GM23338 (cell line): ENCODE measurements at regions not wholly inside any gene's neighbourhood (a gene's known extent, or its start where the extent isn't known, plus 50 kb on each side); places are given as distances from the start of the nearest gene placed in this dataset.

Experiments used
- CREB1 ChIP-seq: fragments of 250-450 bp; sonication (Bioruptor Pico); IDR thresholded peaks from 2 replicates; pipeline ENCODE4 v1.5.0; 2020; ENCODE audit warnings: low read depth, mild to moderate bottlenecking, moderate library complexity
- EZH2 ChIP-seq: fragments of 200-600 bp; sonication (generic); IDR thresholded peaks from one replicate; pipeline ENCODE4 v1.8.0; 2017; ENCODE audit warnings: antibody characterized with exemption, mild to moderate bottlenecking, low read depth; ENCODE audit not compliant: unreplicated experiment
- EZH2phosphoT487 ChIP-seq: fragments of 200-600 bp; sonication (generic); IDR thresholded peaks from one replicate; pipeline ENCODE4 v1.8.1; 2018; ENCODE audit warnings: antibody characterized with exemption; ENCODE audit not compliant: unreplicated experiment
- JUNB ChIP-seq: IDR thresholded peaks from one replicate; pipeline ENCODE4 v1.6.1; 2016; ENCODE audit warnings: antibody characterized with exemption; ENCODE audit not compliant: unreplicated experiment
- POLR2AphosphoS5 ChIP-seq: IDR thresholded peaks from 2 replicates; pipeline ENCODE4 v1.6.1; 2016; ENCODE audit warnings: antibody characterized with exemption, low read depth
- STAT1 ChIP-seq: IDR thresholded peaks from one replicate; pipeline ENCODE4 v1.6.1; 2016; ENCODE audit warnings: antibody characterized with exemption; ENCODE audit not compliant: unreplicated experiment
- ZNF331 ChIP-seq: fragments of 250-450 bp; sonication (Bioruptor Pico); IDR thresholded peaks from 2 replicates; pipeline ENCODE4 v1.5.0; 2020; ENCODE audit warnings: low read depth, mild to moderate bottlenecking, moderate library complexity
- TF ChIP-seq, protein P1 (sequence below), 2 experiments: fragments of 200-600 bp in 1 of 2; sonication (generic) in 1 of 2; conservative IDR thresholded peaks; 2 replicates each; pipeline versions ENCODE4 v1.5.1 to v1.6.1; 2016 to 2017; ENCODE audit warnings: antibody characterized with exemption in 2 of 2, low read depth in 2 of 2, mild to moderate bottlenecking in 2 of 2, moderate library complexity in 1 of 2
- TF ChIP-seq, protein P2 (sequence below): IDR thresholded peaks from one replicate; pipeline ENCODE4 v1.6.1; 2018; ENCODE audit warnings: antibody characterized with exemption; ENCODE audit not compliant: unreplicated experiment

- TF ChIP-seq POLR2AphosphoS5 (no peak), JUNB (no peak), EZH2 (no peak), STAT1 (no peak), EZH2phosphoT487 (no peak), CREB1 (CRISPR knock-in tag) (no peak), ZNF331 (CRISPR knock-in tag) (no peak)
- TF ChIP-seq, protein P1, sequence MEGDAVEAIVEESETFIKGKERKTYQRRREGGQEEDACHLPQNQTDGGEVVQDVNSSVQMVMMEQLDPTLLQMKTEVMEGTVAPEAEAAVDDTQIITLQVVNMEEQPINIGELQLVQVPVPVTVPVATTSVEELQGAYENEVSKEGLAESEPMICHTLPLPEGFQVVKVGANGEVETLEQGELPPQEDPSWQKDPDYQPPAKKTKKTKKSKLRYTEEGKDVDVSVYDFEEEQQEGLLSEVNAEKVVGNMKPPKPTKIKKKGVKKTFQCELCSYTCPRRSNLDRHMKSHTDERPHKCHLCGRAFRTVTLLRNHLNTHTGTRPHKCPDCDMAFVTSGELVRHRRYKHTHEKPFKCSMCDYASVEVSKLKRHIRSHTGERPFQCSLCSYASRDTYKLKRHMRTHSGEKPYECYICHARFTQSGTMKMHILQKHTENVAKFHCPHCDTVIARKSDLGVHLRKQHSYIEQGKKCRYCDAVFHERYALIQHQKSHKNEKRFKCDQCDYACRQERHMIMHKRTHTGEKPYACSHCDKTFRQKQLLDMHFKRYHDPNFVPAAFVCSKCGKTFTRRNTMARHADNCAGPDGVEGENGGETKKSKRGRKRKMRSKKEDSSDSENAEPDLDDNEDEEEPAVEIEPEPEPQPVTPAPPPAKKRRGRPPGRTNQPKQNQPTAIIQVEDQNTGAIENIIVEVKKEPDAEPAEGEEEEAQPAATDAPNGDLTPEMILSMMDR (conservative IDR thresholded peaks at IDR 0.05; ENCODE audit: low read depth in 2 of 2): no peak; a peak in 1 of 4 replicates
- TF ChIP-seq, protein P2, sequence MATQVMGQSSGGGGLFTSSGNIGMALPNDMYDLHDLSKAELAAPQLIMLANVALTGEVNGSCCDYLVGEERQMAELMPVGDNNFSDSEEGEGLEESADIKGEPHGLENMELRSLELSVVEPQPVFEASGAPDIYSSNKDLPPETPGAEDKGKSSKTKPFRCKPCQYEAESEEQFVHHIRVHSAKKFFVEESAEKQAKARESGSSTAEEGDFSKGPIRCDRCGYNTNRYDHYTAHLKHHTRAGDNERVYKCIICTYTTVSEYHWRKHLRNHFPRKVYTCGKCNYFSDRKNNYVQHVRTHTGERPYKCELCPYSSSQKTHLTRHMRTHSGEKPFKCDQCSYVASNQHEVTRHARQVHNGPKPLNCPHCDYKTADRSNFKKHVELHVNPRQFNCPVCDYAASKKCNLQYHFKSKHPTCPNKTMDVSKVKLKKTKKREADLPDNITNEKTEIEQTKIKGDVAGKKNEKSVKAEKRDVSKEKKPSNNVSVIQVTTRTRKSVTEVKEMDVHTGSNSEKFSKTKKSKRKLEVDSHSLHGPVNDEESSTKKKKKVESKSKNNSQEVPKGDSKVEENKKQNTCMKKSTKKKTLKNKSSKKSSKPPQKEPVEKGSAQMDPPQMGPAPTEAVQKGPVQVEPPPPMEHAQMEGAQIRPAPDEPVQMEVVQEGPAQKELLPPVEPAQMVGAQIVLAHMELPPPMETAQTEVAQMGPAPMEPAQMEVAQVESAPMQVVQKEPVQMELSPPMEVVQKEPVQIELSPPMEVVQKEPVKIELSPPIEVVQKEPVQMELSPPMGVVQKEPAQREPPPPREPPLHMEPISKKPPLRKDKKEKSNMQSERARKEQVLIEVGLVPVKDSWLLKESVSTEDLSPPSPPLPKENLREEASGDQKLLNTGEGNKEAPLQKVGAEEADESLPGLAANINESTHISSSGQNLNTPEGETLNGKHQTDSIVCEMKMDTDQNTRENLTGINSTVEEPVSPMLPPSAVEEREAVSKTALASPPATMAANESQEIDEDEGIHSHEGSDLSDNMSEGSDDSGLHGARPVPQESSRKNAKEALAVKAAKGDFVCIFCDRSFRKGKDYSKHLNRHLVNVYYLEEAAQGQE: no peak
These were observed 414.3 kb upstream of the RPS6KA3 start for GRCh38 chrX:20680998-20681397.
